ENCODE measurements at regions not wholly inside any gene's neighbourhood (a gene's known extent, or its start where the extent isn't known, plus 50 kb on each side); places are given as distances from the start of the nearest gene placed in this dataset.

GRCh38 chr1:224852901-224853568, 76.4 kb upstream of the DNAH14 start:
- TF ChIP-seq FOXK2 (IDR thresholded peaks at IDR 0.05) (no peak), L3MBTL2 (conservative IDR thresholded peaks at IDR 0.05) (no peak), BHLHE40 (IDR thresholded peaks at IDR 0.05; ENCODE audit: borderline replicate concordance) (no peak), HDGF (IDR thresholded peaks at IDR 0.05; ENCODE audit: borderline replicate concordance) (no peak), NFRKB (IDR thresholded peaks at IDR 0.05) (no peak)

Measured in HEK293T (cell line).